CD1c-positive myeloid dendritic cell (primary cell): ENCODE measurements at regions not wholly inside any gene's neighbourhood (a gene's known extent, or its start where the extent isn't known, plus 50 kb on each side); places are given as distances from the start of the nearest gene placed in this dataset.

ENCODE experiments used
- DNase-seq: peaks from one replicate; pipeline ENCODE4 v3.0.0-alpha.2; 2016; ENCODE audit errors: extremely low spot score

- DNase-seq, result no peak
Measured at GRCh38 chr2:11953258-11953657, 206.8 kb downstream of the LPIN1 start.

DNA sequence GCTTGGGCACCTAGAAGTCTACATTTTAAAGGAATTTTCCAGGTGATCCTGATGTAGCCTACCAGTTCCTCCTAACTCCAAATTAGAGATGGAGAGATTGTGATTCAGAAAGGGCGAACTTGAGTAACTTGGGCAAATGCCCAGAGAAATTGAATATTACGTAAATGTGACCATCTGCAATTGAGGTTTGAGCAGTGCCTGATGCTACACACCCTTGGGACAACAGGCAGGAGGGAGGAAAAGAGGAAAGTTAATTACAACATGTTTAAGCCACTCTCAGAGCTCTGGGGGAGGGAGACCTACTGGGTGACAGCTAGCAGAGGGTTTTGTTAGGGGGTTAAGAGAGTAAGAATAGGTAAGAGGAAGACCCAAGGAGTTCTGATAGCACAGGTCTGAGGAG lies 208.9 kb downstream of the LPIN1 start:
- no peak for DNase-seq

- no peak for DNase-seq
Measured at GRCh38 chr2:11955884-11956291, 209.5 kb downstream of the LPIN1 start.

DNA sequence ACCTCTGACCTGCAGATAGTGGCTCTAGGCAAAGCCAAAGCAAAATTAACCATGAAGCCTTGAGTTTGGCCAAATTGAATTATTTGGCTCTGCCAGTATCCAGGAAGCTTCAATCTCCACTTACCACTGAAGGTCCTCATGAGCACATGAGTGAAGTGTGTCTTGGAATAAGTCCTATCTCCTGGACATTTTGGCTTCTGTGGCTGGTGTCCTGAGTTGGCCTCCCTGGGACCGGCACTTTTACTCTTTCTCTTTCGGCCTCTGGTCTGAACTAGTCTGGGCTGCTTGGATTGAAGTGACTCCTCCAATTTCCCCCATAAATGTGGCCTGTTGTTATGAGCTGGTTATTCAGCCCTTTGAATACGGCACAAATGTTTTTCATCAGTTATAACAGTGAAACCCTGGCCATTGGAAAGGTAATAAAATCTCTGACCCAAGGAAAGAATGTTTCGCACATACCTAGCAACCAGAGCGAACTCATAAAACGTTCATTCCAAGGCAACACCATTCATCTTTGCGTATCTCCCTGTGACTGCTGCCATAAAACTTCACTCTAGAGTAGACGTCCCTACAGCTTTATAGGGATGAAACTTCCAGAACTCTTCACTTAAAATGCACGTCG lies 216.4 kb downstream of the LPIN1 start:
- no peak for DNase-seq

DNA sequence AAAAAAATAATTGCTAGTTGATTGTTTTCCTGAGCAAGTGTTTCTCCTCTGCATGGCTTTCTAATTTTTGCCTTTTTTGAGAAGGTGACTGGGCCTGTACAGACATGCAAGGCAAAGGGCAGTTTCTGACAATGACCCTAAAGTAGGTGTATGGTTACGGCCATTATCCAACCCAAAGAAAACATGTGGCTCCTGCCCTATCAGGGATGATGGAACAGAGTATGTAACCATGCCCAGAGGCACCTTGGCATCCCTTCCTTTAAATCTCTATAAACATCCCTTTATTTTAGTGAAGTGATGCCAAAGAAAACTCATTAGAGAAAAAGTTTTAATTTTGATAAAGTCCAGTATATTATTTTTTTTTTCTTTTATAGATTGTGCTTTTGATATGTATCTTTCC lies 217.5 kb downstream of the LPIN1 start:
- DNase-seq, result no peak

GRCh38 chr2:11967946-11968465 lies 221.6 kb downstream of the LPIN1 start:
- no peak for DNase-seq

DNA sequence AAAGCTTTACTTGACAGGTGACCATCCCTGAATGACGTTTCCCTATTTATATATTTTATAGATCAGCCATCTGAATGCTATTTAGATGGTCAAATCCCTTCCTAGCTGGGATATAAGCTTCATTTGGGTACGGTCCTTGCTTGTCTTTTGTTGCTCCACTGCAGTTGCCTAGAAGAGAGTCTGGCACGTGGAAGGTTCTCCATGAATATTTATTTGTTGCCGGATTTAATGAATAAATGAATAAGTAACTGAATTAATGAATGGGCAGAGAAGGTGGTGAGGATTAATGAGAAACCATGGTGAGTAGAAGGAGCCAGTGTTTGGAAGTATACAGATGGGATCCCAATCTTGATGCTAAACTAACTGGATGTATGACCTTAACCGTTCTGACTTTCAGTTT lies 222.1 kb downstream of the LPIN1 start:
- no peak for DNase-seq

DNA sequence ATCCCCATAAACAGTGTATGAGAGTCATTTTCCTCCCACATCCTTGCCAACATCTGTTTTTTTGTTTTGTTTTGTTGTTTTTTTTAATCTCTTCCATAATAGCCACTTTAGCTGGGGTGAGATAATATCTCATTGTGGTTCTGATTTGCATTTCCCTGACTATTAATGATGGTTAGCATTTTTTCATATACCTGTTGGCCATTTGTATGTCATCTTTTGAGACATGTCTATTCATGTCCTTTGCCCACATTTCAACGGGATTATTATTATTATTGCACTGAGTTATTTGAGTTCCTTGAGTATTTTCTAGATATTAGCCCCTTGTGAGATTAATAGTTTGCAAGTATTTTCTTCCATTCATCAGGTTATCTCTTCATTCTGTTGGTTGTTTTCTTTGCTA lies 223.3 kb downstream of the LPIN1 start:
- no peak for DNase-seq

GRCh38 chr2:11974573-11974972 lies 228.1 kb downstream of the LPIN1 start:
- no peak for DNase-seq

DNA sequence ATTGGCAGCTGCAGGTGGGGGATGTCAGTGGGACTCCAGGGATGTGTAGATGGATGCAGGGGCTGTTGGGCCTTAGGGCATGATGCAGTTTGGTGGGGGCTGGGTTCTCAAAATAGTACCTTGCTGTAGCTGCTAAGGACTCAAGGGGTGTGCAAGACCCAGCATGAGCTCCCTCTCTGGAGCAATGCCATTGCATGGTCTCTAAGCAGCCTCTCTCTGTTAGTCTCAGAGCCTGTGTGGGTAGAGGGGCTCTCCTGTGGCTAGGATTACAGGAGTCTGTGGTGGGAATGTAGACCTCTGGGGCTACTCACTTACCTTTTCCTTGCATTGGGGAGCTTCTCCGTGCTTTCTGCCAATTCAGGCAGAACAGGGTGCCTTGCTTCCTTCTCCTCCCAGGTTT lies 228.9 kb downstream of the LPIN1 start:
- DNase-seq, result no peak

GRCh38 chr2:11976073-11976472 lies 229.6 kb downstream of the LPIN1 start:
- DNase-seq, result no peak

DNA sequence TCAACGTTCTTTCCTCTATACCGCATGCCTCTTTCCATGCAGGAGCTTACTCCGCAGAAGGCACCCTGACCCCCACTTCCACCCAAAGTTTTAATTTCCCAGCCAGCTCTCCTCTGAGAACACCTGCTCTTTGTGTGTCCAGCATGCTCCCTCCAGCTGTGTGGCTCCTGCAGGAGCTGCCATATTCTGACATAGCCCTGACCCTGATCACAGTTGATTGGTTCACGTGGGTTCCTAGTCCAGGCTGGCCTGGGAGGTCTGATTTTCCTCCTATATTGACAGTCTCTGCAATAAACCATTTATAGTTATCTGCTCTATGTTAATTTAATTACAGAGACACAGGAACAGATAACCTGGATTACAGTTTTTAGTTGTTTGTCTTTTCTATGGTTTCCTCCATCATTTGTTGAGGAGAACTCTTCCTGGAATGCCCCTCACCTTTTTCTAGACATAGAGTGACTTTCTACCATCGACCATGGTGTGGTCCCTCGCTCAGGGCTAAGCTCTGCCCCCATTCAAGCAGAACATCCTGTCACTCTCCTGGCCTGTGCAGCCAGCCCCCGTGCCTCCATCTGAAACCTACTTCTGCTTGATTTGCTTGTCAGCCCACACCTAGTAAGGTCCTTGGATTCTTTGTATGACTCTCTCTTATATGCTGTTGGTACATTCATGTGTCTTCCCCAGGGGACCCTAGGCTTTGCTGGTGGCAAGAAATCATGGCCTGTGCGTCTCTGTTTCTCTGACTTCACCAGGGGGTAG lies 231.5 kb downstream of the LPIN1 start:
- no peak for DNase-seq

- no peak for DNase-seq
Measured at GRCh38 chr2:11980809-11981208, 234.4 kb downstream of the LPIN1 start.

- no peak for DNase-seq
Measured at GRCh38 chr2:11983401-11983800, 237.0 kb downstream of the LPIN1 start.

GRCh38 chr2:11983870-11984269 lies 237.4 kb downstream of the LPIN1 start:
- no peak for DNase-seq

- DNase-seq, result no peak
Measured at GRCh38 chr2:11984316-11985158, 238.1 kb downstream of the LPIN1 start.

DNA sequence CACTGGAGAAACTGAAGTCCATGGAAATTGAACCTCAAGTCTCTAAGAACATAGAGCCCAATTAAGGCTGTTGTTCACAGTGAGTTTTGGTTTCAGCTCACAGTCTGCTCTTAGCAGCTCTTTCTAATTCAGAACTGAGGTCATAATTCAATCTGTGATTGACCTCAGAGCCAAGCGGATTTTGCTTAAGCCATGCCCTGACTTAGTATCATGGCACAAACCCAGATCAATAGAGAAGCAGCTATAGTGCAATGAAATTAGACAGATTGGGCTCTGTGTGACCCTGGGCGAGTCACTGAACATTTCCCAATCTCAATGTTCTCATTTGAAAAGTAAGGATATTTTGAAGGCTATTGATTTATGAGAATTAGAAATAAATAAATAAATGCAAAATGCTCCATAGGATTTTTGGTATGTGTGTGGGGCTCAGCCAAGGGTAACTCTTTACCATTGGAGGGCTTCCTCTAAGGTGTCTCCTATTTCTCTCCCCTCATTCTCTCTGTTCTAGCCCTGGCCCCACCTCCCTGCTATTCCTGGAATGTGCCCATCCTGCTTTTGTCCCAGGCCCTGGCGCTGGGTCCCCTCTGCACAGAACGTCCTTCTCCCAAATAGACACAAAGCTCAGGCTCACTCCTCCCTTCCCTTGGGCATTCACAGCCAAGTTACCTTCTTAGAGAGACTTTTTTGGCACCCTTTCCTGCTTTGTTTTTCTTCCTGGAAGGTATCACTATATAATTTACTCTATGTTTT lies 239.6 kb downstream of the LPIN1 start:
- DNase-seq, result no peak

DNA sequence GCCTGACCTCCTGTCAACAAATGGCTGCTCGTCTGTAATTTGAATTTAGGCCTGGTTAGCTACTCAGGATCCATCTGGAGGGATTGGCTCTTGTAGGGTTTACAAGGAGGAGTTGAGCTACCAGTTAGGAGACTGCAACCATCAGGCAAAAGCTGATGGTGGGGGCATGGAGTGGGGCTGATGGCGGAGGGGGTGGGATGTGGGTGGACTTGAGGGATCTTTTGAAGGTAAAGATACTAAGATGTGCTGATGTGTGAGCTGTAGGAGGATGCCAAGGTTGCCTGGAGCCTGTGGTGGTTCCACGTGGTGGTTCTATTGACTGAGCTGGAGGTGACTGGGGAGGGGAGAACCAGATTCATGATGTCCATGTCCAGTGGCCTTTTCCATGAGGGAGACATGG lies 240.7 kb downstream of the LPIN1 start:
- no peak for DNase-seq

GRCh38 chr2:11988691-11989353 lies 242.4 kb downstream of the LPIN1 start:
- no peak for DNase-seq

DNA sequence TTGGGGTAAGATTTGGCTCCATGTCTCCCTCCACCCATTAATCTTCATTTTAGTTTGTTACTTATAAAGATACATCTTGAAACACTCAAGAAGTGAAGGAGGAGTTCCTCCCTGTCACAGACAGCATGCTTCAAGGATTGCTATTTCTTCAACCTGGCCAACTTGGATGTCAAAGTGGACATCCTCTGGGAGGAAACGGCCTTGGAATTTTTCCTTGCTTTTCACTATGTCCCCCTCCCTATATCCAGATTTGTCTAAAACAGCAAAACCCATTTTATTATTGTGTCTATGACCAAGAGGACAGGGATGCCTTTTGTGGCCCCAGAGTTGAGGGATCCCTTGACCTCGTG lies 242.9 kb downstream of the LPIN1 start:
- DNase-seq, result no peak

- DNase-seq, result peak; percentile 21
Measured at GRCh38 chr2:11990576-11990975, 244.1 kb downstream of the LPIN1 start.
